ACHN (cell line): ENCODE measurements at regions not wholly inside any gene's neighbourhood (a gene's known extent, or its start where the extent isn't known, plus 50 kb on each side); places are given as distances from the start of the nearest gene placed in this dataset.

Source experiments
- DNase-seq: peaks from one replicate; pipeline ENCODE4 v3.0.0-alpha.2; 2015
- in situ Hi-C: cut with HindIII; loops from 2 replicates; pipeline ENCODE4 v1.10.0; 2017; ENCODE audit warnings: low sequenced_read_pairs, low pct_ligation_motif_present, low pct_unique_long_range_greater_than_20kb

DNA sequence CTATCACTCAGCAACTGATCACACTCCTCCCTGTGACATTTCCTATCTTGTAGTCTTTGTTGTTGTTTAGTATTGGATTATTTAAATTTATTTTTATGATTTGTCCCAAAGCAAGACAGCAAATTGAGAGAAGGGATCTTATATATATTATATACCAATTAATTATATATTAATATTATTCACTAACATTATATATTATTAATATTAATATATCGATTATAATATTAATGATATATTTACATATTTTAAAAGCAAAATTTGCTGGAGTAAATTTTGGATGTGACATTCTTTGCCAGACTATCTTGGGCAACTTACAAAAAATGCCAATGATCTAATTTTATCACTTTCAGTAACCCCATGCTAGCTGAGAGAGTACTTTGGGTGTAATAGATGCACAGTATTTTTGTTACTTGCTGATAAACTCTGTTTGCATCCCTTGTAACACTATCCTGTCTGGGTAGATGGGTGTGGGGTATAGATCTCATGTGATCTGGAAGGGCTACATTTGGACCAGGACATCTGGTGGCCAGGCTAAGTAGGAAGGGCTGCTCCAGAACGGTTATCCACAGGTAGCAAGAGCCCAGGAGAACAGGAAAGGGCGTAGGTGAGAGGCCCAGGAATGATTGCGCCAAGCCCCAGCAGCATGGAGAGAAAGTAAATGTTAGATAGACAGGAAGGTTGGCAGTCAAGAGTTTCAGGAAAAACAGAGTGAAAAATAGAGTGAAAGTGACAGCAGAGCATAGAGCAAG lies 608.6 kb upstream of the KIRREL3 start:
- in situ Hi-C loops, result no loop called here
- DNase-seq, result no peak

DNA sequence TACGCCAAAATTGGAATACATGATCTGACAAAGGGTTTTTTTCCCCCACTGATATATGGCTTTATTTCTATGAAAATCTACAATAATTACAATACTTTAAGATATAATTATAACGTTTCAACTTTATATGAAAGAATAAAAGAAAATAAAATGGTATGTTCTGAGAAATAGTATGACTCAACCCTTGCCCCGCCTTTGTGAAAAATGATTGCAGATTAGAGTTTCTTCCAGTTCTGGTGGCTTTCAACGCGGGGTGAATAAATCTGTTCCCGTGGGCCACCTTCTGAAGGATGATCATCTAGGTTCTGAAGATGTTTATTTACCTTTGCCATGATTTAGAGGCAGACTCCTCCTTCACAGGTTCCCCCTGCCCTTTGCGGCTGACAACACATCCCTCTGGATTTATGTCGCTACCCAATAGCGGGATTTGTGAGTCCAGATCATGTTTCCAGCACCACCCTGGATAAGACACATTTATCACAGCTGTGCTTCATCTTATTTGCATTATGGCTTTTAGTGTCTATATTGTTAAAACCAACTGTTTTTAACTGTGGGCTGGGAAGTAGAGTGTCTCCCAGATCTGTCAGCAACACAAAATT lies 607.0 kb upstream of the KIRREL3 start:
- DNase-seq, result no peak
- in situ Hi-C loops, result no loop called here

DNA sequence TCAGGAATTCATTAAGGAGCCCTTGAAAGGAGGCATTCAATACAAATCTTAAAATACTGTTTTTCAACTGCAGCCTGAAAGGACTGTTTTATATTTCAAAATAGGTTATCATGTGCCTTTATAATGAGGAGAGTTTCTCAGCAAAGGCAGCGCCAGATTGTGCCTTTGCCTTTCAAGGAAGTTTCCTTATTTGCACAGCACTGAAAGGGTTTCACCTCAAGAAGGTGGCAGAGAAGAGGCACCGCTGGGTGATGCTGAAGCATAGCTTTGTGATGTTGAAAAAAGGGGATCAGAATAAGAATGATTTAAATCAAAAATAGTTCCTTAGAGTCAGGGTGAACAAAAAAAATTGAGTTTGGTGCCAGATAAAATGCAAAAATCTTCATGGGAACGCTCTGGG lies 601.0 kb upstream of the KIRREL3 start:
- in situ Hi-C loops, result no loop called here
- no peak for DNase-seq

DNA sequence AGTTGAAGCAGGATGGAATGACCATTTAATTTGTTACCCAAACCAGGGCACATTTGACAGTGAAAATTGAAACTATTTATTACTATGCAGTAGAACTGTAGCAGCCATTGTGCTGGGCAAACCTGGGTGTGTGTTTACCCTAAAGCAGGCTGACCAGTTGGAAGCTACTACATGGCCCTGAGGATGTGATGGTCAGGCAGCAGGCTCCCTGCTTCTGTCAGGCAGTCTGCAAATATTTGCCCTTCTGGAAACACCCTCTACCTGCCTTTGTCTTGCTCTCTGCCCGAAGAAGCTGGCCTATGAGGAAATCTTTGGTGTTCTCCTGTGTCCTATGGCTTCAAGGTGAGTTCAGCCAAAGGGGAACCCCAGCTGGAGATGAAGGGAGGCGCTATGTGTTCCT lies 600.1 kb upstream of the KIRREL3 start:
- in situ Hi-C loops, result no loop called here

DNA sequence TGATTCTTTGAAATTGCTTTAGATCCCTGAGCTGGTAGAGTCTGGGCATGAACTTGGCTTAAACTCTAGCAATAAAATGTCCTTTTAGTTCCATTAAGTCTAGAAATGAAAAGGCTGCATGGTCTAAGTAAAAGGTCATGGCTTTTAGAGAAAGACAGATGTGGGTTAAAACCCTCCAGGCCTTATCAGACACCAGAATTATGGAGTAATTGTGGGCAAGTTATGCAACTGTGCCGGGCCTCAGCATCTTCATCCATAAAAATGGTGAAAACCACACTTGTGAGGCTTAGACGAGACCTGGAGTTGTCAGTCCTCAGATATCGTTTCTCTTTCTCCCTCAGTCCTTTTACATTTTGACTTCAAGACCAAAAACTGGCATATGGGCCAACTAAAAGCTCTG lies 597.9 kb upstream of the KIRREL3 start:
- in situ Hi-C loops, result no loop called here
- no peak for DNase-seq

More for the DNA sequence above, 600.1 kb upstream of the KIRREL3 start:
- no peak for DNase-seq

DNA sequence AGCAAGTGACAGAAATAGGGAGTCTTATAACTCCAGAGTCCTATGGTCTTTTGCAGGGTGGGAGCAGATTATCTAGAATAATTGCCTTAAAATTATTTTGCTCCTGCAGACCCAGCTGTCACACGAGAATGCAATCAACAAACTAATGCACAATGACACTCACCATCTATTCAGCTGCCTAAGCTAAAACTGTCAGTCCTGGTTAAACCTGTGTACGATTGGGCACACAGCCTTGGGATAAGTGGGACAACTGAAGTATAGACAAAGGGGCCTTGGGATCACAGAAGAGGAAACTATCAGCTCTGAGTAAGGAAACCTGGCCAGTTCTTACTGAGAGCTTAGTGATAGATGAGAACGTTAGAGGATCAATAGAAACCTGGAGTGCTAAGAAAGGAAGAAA lies 595.9 kb upstream of the KIRREL3 start:
- in situ Hi-C loops, result no loop called here
- no peak for DNase-seq

DNA sequence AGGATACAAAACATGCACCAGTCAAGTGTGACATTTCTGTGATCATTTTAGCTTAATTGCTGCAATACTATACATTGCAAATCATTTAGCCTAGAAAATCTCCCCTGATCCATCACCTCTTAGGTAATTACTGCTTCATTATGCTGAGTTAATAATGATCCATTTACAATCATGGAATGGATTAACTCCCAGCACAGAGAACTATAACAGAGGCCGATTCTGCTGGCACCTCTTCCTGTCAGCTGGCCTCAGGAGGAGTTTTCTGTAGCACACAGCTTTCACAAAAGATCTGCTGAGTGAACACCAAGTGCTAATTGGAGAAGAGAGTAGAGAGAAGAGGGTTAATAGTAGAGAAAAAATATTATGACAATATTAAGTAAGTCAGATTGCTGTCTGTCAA lies 591.8 kb upstream of the KIRREL3 start:
- DNase-seq, result no peak

DNA sequence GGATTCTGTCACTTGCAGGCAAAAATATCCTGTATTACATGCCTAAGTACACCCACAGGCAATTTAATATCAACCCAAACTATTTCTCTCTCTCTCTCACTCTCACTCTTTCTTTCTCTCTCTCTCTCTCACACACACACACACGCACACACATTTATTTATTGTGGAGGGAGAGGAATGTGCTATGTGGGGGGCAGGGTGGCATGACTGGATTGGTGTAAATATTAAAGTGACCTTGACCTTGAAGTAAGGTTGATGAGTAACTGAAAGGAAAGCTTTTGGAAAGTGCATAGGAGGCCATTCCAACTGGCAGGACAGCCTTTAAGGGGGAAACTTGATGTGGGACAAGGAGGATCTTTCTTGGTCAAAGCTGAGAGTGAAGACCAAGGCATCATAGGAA lies 589.7 kb upstream of the KIRREL3 start:
- DNase-seq, result no peak
- in situ Hi-C loops, result no loop called here

More for the DNA sequence above, 591.8 kb upstream of the KIRREL3 start:
- in situ Hi-C loops, result no loop called here

DNA sequence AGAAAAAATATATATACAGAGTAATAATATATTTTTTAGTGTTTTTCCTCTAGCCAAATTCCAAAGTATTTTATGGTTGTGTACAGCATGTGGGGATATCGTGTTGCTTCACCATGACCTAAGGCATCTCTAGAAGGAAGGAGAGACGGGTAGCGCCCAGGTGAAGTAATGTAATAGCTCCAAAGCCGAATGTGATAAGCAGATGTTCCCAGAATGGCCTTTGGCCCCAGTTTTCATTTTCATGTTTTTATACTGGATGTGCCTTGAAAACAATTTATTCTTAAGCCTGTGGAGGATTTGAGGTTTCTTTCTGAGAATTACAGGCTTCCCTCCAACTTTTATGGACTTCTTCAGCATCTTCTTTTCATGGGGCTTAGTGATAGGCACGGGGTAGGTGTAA lies 587.9 kb upstream of the KIRREL3 start:
- no peak for DNase-seq
- in situ Hi-C loops, result no loop called here

DNA sequence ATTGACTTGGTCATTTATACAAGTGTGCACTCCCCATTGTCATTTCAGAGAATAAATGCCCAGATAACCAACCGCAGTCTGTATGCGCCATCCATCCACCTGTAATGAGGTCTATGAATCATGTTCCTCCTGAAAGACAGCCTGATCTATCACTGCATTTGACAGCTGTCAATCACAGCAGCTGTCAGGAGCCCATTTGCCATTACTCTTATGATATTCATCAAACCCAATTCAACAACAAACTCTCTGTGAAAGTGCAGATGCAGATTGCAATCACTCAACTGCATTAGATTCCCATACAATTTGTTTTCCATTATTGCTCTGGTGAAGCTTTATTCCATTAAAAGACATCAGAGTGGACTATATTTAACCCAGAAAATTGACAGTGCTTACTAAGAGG lies 586.9 kb upstream of the KIRREL3 start:
- no peak for DNase-seq
- in situ Hi-C loops, result no loop called here

DNA sequence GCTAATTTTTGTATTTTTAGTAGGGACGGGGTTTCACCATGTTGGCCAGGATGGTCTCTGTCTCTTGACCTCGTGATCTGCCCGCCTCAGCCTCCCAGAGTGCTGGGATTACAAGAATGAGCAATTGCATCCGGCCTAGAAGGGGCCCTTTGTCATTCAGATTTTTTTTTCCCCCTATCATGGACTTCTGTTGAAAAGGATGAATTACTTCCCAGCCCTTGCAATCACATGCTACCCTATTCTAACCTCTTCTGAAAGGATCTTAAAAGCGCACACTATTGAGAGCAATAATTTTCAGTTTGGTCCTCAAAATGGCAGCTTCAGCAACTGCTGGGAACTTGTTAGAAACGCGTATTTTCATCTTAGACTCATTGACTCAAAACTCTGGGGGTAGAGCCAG lies 575.6 kb upstream of the KIRREL3 start:
- DNase-seq, result no peak
- in situ Hi-C loops, result no loop called here

DNA sequence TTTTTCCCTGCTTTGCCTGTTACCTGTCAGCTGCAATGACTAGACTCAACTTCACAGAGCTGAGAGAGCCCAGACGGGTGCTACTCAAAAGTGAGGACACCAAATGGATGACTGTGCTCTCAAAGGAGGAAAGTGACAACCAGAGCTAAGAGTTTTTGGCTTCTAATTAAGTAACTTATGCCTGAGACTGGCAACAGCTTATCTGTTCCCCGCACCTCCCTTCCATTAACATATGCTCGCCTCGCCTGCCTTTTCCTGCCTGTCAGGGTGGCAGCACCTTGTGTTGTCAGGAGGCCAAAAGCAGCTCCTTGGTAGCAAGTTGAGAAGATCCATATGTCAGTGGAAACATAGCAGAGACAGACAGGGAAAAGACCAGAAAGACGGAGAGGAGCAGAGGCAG lies 573.9 kb upstream of the KIRREL3 start:
- in situ Hi-C loops, result no loop called here
- no peak for DNase-seq

DNA sequence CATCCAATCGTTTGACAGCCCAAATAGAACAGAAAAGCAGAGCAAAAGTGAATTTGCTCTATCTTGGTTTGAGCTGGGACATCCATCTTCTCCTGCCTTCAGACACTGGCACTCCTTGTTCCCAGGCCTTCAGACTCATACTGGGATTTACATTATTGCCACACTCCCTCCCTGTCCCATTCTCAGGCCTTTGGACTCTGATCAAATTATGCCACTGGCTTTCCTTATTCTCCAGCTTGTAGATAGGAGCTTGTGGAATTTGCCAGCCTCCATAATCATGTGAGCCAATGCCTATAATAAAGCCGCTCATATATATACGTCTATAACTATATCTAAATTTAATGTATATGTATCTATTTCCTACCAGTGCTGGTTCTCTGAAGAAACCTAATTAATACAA lies 568.3 kb upstream of the KIRREL3 start:
- in situ Hi-C loops, result no loop called here
- no peak for DNase-seq

DNA sequence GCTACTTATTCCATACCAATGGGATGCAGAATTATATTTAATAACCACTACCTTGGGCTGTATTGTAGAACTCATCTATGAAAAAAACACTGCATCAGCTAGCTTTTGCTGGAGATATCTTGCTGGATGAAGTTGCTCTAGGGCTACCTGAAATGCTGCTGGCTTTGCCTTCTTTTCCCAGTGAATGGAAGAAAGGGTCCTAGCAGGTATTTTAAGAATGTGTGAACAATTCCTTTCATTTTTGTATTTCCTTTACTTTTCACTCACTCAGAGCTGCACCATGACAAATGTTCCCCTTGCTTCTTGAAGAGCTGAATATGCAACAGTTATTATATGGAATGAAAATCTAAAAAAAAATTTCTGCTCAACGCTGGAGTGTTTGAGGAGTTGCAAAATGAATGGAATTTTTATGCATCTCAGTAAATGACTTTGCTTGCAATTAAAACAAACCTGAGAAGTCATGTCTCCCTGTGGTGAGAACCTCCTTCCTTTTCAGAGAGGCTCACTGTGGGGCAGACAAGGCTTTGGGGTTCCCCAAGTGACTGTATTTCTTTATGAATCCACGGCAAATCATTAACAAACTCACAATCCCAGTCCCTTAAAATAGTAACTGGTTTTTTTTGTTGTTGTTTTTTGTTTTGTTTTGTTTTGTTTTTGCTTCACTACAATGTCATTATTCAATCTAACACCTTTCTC lies 566.8 kb upstream of the KIRREL3 start:
- no peak for DNase-seq
- in situ Hi-C loops, result no loop called here

DNA sequence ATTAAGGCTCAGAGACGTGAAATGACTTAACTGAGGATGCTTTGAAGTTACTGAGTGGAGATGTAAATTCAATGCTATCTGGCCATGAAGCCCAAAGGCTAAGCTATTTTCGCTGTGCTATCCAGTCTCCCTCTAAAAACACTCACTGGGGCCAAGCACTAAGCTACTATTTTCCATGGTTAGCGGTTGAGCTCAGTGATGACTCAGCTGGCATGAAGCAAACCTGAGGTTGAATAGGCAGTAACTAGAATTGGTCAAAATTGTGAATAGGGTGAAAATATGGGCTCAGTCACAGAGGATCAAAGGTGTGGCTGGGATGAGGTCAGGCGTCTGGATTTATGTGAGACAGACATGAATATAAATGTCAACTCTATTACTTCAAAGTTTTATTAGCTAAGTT lies 564.2 kb upstream of the KIRREL3 start:
- DNase-seq, result no peak
- in situ Hi-C loops, result no loop called here

DNA sequence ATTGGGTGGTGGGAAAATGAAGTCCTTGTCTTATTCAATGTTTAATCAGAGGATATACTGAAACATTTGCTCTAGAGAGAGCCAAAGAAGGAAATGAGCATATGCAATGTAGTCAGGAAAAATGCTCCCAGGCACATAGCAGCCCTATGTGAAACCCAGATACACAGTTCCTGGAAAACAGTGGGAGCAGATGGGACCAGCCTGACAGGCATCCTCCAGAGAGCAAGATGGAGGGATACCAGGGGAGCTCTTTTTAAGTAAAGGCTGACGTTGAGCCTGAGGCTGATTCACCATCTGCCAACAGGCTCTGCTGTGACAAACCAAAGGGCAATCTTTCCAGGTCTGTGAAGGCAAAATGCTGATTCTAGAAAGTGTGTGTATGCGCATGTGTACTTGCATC lies 559.4 kb upstream of the KIRREL3 start:
- in situ Hi-C loops, result no loop called here
- no peak for DNase-seq

DNA sequence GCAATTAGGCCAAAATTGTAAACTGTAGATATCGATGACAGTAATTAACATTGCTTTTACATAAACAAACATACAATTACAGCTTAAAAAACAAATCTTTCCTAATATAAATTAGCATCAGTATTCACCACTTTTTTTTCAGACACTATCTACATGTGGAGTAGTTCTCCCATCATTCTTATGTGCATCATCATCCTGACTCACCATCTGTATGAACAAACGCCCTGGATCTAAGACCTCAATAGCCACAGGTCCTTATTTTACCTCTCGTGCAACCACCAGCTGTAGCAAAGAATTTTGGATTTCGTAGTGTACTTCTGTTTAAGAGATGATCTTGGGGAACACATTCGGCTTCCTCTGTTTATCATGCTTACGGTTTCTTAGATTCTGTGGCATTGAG lies 551.9 kb upstream of the KIRREL3 start:
- DNase-seq, result no peak
- in situ Hi-C loops, result no loop called here

DNA sequence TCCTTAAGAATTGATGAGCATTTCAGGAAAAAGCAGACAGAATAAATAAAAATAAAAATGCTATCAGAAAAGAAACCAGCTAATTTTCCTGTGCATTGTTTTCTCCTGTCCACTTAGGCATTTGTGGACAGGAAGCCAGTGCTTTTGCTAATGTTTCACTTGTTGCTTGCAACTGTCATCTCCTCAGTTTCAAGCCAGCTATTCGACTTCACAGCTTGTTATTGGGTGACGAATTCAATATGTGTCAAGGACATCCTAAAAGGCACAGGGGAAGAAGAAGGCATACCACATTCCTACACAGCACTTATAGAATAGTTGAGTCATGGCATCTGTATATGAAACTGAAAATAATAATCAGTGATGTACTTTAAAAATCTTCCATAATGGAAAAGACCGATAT lies 530.6 kb upstream of the KIRREL3 start:
- in situ Hi-C loops, result no loop called here
- DNase-seq, result no peak

DNA sequence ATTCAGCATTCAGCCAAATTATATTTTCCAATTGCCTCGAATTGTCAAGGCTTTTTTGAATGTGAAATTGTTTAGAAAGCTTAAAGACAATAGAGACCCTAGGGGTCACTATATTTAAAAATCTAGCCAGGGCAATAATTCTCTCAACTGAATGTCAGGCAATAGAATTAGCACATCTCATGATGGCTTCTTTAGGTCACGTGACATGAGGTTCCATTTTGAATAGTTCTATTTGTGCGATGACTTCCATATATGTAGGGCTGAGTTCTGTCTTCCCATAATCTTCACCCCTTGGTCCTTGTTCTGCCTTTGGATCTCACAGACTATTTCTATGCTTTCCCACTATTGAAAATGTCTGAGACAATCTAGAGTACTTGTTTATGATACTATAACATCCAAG lies 527.7 kb upstream of the KIRREL3 start:
- in situ Hi-C loops, result no loop called here
- DNase-seq, result no peak

DNA sequence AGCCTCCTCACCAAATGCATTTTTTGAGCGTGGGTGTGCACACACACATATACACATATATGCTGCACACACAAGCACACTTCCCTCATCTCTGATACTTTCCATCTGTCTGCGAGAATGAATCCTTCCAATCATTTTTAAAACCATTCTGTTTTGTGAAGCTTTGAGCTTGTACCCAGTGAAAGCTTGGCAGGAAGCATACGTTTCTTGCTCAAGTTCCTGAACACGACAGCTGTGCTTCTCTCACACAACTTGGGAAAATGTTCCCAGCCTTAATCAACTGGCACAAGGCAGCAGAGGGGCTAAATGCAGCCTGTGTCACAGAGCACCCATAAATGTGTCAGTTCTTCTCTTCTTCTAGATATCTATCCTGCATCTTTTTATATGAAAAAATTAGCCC lies 524.0 kb upstream of the KIRREL3 start:
- DNase-seq, result no peak
- in situ Hi-C loops, result no loop called here
